ENCODE measurements at regions not wholly inside any gene's neighbourhood (a gene's known extent, or its start where the extent isn't known, plus 50 kb on each side); places are given as distances from the start of the nearest gene placed in this dataset.

GRCh38 chr9:78521680-78522079 is 224.8 kb downstream of the PSAT1 start:
- CTCF ChIA-PET: no interaction called here
- no peaks in the 10 kb centered on the region for H3K9me3 ChIP-seq (replicated peaks; ENCODE audit: control insufficient read depth, insufficient read depth, low read length)
- no peaks in the 10 kb centered on the region for H3K79me2 ChIP-seq (ENCODE audit: control insufficient read depth, insufficient read depth, low read length)
- TF ChIP-seq EZH2 (IDR thresholded peaks at IDR 0.05; ENCODE audit: borderline replicate concordance, low read depth, low read length, severe bottlenecking) (no peak), FOS (IDR thresholded peaks at IDR 0.05; ENCODE audit: borderline replicate concordance, insufficient read depth, low read length) (no peak)
- intact Hi-C loops (cut with micrococcal nuclease) (no loop called here), dilution Hi-C loops (cut with MboI; ENCODE audit: extremely low pct_ligation_motif_present, low sequenced_read_pairs) (no loop called here)
- H3K4me3 ChIP-seq (replicated peaks in 1 of 3; ENCODE audit: insufficient read depth in 1 of 3, low read depth in 1 of 3, low read length in 3 of 3): no peak overlapping the region
- no peaks in the 10 kb centered on the region for H3K9me1 ChIP-seq (replicated peaks; ENCODE audit: control insufficient read depth, extremely low read depth, insufficient read depth, low read length)
- no peaks in the 10 kb centered on the region for H3K27me3 ChIP-seq (ENCODE audit: control insufficient read depth in 2 of 2, insufficient read depth in 2 of 2, low read length in 2 of 2)
- POLR2A ChIA-PET: no interaction called here
- H3K9ac ChIP-seq (replicated peaks; ENCODE audit: extremely low read depth, insufficient read depth, low read length): no peak overlapping the region
- no peak overlapping the region for H3K4me2 ChIP-seq (ENCODE audit: insufficient read depth, low read length)
- no peak for DNase-seq (ENCODE audit: low read depth, low spot score)
- no peak overlapping the region for H3K27ac ChIP-seq (ENCODE audit: insufficient read depth, low read depth, low read length)
- no peaks in the 10 kb centered on the region for H3K4me1 ChIP-seq (ENCODE audit: control insufficient read depth, extremely low read depth, insufficient read depth, low read length)
- no TSS peak for BruUV-seq (replicated peaks)
- no peak for FAIRE-seq
- no peaks in the 10 kb centered on the region for H3K36me3 ChIP-seq (ENCODE audit: control insufficient read depth in 2 of 2, extremely low read depth in 1 of 2, insufficient read depth in 2 of 2, low read length in 2 of 2)
- H4K20me1 ChIP-seq (replicated peaks; ENCODE audit: control insufficient read depth, extremely low read depth, insufficient read depth, low read length): no peaks in the 10 kb centered on the region
- no peak overlapping the region for H2AFZ ChIP-seq (ENCODE audit: low read depth, low read length)

- BruUV-seq (replicated peaks): no TSS peak
These were observed 229.1 kb downstream of the PSAT1 start for GRCh38 chr9:78525986-78526560.

More at GRCh38 chr9:78525986-78526560, 229.1 kb downstream of the PSAT1 start:
- DNase-seq (ENCODE audit: low read depth, low spot score) (no peak), FAIRE-seq (no peak)
- POLR2A ChIA-PET: no interaction called here
- H3K36me3 ChIP-seq (ENCODE audit: control insufficient read depth in 2 of 2, extremely low read depth in 1 of 2, insufficient read depth in 2 of 2, low read length in 2 of 2): no peaks in the 10 kb centered on the region
- no peaks in the 10 kb centered on the region for H3K79me2 ChIP-seq (ENCODE audit: control insufficient read depth, insufficient read depth, low read length)
- H3K9me3 ChIP-seq (replicated peaks; ENCODE audit: control insufficient read depth, insufficient read depth, low read length): no peaks in the 10 kb centered on the region
- CTCF ChIA-PET: no interaction called here
- H3K4me1 ChIP-seq (ENCODE audit: control insufficient read depth, extremely low read depth, insufficient read depth, low read length): no peaks in the 10 kb centered on the region
- TF ChIP-seq GATA2 (IDR thresholded peaks at IDR 0.05; ENCODE audit: insufficient read depth, insufficient read length, low read depth, low read length): no peak
- no peak for TF ChIP-seq CTCF (IDR thresholded peaks at IDR 0.05; ENCODE audit: extremely low read depth in 1 of 2, insufficient read depth in 1 of 2, low read depth in 1 of 2, low read length in 2 of 2)
- TF ChIP-seq MAX (IDR thresholded peaks at IDR 0.05; ENCODE audit: insufficient read depth, insufficient read length): no peak
- no peak for TF ChIP-seq EZH2 (IDR thresholded peaks at IDR 0.05; ENCODE audit: borderline replicate concordance, low read depth, low read length, severe bottlenecking)
- TF ChIP-seq FOS (IDR thresholded peaks at IDR 0.05; ENCODE audit: borderline replicate concordance, insufficient read depth, low read length): no peak
- TF ChIP-seq JUN (IDR thresholded peaks at IDR 0.05; ENCODE audit: borderline replicate concordance, insufficient read depth, insufficient read length, low read depth): no peak
- TF ChIP-seq MYC (IDR thresholded peaks at IDR 0.05; ENCODE audit: low read depth, low read length): no peak
- TF ChIP-seq POLR2AphosphoS5 (IDR thresholded peaks at IDR 0.05; ENCODE audit: insufficient read depth, low read depth, low read length): no peak
- TF ChIP-seq POLR2A (IDR thresholded peaks at IDR 0.05; ENCODE audit: low read depth, low read length): no peak
- no peak overlapping the region for H3K4me3 ChIP-seq (replicated peaks in 1 of 3; ENCODE audit: insufficient read depth in 1 of 3, low read depth in 1 of 3, low read length in 3 of 3)
- intact Hi-C loops (cut with micrococcal nuclease): no loop called here
- H3K9ac ChIP-seq (replicated peaks; ENCODE audit: extremely low read depth, insufficient read depth, low read length): no peak overlapping the region
- H3K27ac ChIP-seq (ENCODE audit: insufficient read depth, low read depth, low read length): no peak overlapping the region
- dilution Hi-C loops (cut with MboI; ENCODE audit: extremely low pct_ligation_motif_present, low sequenced_read_pairs): no loop called here
- H3K4me2 ChIP-seq (ENCODE audit: insufficient read depth, low read length): no peak overlapping the region
- H3K27me3 ChIP-seq (ENCODE audit: control insufficient read depth in 2 of 2, insufficient read depth in 2 of 2, low read length in 2 of 2): no peaks in the 10 kb centered on the region
- no peaks in the 10 kb centered on the region for H4K20me1 ChIP-seq (replicated peaks; ENCODE audit: control insufficient read depth, extremely low read depth, insufficient read depth, low read length)
- H3K9me1 ChIP-seq (replicated peaks; ENCODE audit: control insufficient read depth, extremely low read depth, insufficient read depth, low read length): no peaks in the 10 kb centered on the region
- no peak overlapping the region for H2AFZ ChIP-seq (ENCODE audit: low read depth, low read length)
